Lung (tissue), 11 donors: ENCODE measurements at regions not wholly inside any gene's neighbourhood (a gene's known extent, or its start where the extent isn't known, plus 50 kb on each side); places are given as distances from the start of the nearest gene placed in this dataset.

Source experiments
- ATAC-seq: fragments of 200-7000 bp; cut with Tn5 transposase; one replicate; pipeline ENCODE4 v1.9.1; 2020; ENCODE audit warnings: moderate number of reproducible peaks; ENCODE audit not compliant: insufficient read depth, low FRiP score
- DNase-seq, 3 donors: peaks; one replicate each; pipeline ENCODE4 v3.0.0-alpha.2; 2013 to 2017
- H3K27ac ChIP-seq, 2 donors: one replicate each; pipeline ENCODE4 v1.5.1; 2013; ENCODE audit warnings: mild to moderate bottlenecking in 2 of 2, moderate library complexity in 2 of 2, control low read depth in 1 of 2, inconsistent platforms in 1 of 2, low read depth in 1 of 2, low read length in 1 of 2
- H3K27me3 ChIP-seq, 3 donors: one replicate each; pipeline ENCODE4 v1.5.1; 2013; ENCODE audit warnings: low read length in 2 of 3; ENCODE audit not compliant: control insufficient read depth in 3 of 3, insufficient read depth in 3 of 3
- H3K36me3 ChIP-seq, 4 donors: one replicate each; pipeline ENCODE4 v1.5.1; 2013; ENCODE audit warnings: low read length in 4 of 4, mild to moderate bottlenecking in 1 of 4, moderate library complexity in 1 of 4; ENCODE audit not compliant: control insufficient read depth in 4 of 4, insufficient read depth in 4 of 4
- H3K4me1 ChIP-seq, 5 donors: one replicate each; pipeline ENCODE4 v1.5.1; 2013; ENCODE audit warnings: low read length in 5 of 5, mild to moderate bottlenecking in 2 of 5, moderate library complexity in 1 of 5; ENCODE audit not compliant: control insufficient read depth in 5 of 5, insufficient read depth in 5 of 5
- H3K4me3 ChIP-seq: one replicate; pipeline ENCODE4 v1.5.1; 2013; ENCODE audit warnings: mild to moderate bottlenecking, control low read depth, moderate library complexity
- H3K9ac ChIP-seq, 2 donors: one replicate each; pipeline ENCODE4 v1.5.1; 2013; ENCODE audit warnings: low read length in 2 of 2, control low read depth in 1 of 2; ENCODE audit not compliant: insufficient read depth in 1 of 2
- H3K9me3 ChIP-seq, 4 donors: one replicate each; pipeline ENCODE4 v1.5.1; 2013; ENCODE audit warnings: low read length in 3 of 4, mild to moderate bottlenecking in 1 of 4, moderate library complexity in 1 of 4; ENCODE audit not compliant: control insufficient read depth in 4 of 4, insufficient read depth in 3 of 4
- WGBS, 2 donors: extraction: QIAGEN DNeasy Blood & Tissue Kit; methylation state at CpG; one replicate each; pipeline ENCODE4 v1.1.7; 2013; 5-methylcytosine and 5-hydroxymethylcytosine counted together
- TF ChIP-seq, protein P1 (sequence below): IDR thresholded peaks from 2 replicates; pipeline ENCODE4 v1.5.1; 2012; ENCODE audit warnings: mild to moderate bottlenecking; ENCODE audit errors: control extremely low read depth, extremely low read depth
- donor health status: control.
- donor health status: control.
- donor health status: Bipolar disorder and iron deficiency.
- donor health status: healthy.
- donor health status: DM: yes; HTN: yes; CAD: no.

DNA sequence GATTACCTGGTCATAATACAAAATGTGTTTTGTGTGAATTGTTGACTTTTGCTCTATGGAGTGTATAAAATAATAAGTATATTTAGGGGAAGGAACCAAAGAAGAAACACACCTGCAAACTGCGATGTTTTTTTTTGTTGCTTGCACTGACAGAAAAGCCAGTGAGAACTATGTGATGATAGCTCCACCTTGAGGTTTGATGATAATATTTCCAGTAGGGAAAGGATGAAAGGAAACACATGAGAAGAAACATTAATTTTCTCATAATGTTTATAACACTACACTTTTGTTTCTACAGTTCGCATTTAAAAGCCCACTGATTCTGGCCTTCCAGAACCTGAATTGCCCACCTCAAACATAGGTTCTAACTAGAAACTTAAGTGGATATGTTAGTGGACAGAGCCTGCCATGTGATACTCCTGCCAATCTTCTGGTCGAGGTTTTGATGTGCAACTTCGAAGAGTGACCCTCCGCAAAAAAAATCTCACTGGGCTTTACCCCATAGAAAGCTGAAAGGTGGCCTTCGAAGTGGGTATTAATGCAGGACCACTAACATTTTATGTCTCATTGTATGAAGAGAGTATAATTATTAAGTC lies 476.4 kb upstream of the SPHKAP start:
- no peaks in the 10 kb centered on the region for H3K36me3 ChIP-seq
- no peak for ATAC-seq
- no peaks in the 10 kb centered on the region for H3K9me3 ChIP-seq
- 50 to 70% methylated on average over 6 of the region's 6 CpGs for WGBS, 2 donors
- DNase-seq, result peak in 2 of 3 donors; percentile 61 to 76
- TF ChIP-seq, protein P1, sequence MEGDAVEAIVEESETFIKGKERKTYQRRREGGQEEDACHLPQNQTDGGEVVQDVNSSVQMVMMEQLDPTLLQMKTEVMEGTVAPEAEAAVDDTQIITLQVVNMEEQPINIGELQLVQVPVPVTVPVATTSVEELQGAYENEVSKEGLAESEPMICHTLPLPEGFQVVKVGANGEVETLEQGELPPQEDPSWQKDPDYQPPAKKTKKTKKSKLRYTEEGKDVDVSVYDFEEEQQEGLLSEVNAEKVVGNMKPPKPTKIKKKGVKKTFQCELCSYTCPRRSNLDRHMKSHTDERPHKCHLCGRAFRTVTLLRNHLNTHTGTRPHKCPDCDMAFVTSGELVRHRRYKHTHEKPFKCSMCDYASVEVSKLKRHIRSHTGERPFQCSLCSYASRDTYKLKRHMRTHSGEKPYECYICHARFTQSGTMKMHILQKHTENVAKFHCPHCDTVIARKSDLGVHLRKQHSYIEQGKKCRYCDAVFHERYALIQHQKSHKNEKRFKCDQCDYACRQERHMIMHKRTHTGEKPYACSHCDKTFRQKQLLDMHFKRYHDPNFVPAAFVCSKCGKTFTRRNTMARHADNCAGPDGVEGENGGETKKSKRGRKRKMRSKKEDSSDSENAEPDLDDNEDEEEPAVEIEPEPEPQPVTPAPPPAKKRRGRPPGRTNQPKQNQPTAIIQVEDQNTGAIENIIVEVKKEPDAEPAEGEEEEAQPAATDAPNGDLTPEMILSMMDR, result peak; percentile 1
- no peaks in the 10 kb centered on the region for H3K4me1 ChIP-seq
- no peak overlapping the region for H3K9ac ChIP-seq
- no peak overlapping the region for H3K27ac ChIP-seq
- H3K4me3 ChIP-seq, result no peak overlapping the region
- H3K27me3 ChIP-seq, result no peaks in the 10 kb centered on the region

DNA sequence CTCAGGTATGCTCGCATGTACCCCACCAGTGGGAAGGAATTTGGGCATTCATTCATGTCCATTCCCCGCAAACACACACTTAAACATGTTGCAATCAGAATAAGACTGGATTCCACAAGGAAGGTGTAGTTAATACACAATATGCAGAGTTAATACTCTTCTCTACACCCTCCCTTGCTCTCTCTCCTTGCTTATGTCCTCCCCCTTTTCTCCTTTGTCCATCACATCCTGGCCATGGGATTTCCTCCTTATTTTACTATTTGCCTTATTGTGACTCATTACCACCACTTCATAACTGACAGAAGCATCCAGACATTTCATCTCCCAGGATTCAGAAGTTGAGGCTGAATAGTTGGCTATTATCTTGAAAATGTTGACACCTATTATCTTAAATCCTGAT lies 473.8 kb upstream of the SPHKAP start:
- H3K4me3 ChIP-seq, result no peak overlapping the region

DNA sequence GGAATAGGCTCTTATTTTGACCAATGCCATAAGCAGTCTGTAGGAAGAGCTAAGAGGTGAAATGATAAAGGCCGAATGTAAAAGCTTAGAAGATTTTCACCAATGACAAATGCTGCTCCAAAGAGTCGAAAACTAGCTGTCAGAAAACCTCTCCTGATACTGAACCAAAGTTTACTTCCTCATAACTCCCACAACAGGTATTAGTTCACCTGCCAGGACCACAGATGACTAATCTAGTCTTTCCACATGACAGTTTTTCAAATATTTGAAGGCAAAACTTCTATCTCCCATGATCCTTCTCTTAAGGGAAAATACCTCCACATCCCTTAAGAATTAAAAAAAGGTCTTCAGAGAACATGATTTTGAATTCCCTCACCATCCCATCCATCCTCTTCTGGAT lies 473.2 kb upstream of the SPHKAP start:
- DNase-seq (no peak), ATAC-seq (no peak)
- H3K9ac ChIP-seq, result no peak overlapping the region
- H3K27me3 ChIP-seq, result no peaks in the 10 kb centered on the region
- no peaks in the 10 kb centered on the region for H3K36me3 ChIP-seq
- no peak overlapping the region for H3K4me3 ChIP-seq
- 77 to 82% methylated on average over 2 of the region's 2 CpGs for WGBS, 2 donors
- H3K27ac ChIP-seq, result no peak overlapping the region
- peaks cover 0 to 2% (median 0%) of the 10 kb centered on the region in 5 donors for H3K4me1 ChIP-seq
- H3K9me3 ChIP-seq, result no peaks in the 10 kb centered on the region
- TF ChIP-seq, protein P1, result no peak

More for the DNA sequence above, 473.8 kb upstream of the SPHKAP start:
- Histone ChIP-seq H3K27ac (no peak overlapping the region), H3K9ac (no peak overlapping the region), H3K36me3 (no peaks in the 10 kb centered on the region), H3K27me3 (no peaks in the 10 kb centered on the region), H3K9me3 (no peaks in the 10 kb centered on the region), H3K4me1 (no peaks in the 10 kb centered on the region)
- 77 to 90% methylated on average over 2 of the region's 2 CpGs for WGBS, 2 donors
- DNase-seq (no peak), ATAC-seq (no peak)
- TF ChIP-seq, protein P1, result no peak

DNA sequence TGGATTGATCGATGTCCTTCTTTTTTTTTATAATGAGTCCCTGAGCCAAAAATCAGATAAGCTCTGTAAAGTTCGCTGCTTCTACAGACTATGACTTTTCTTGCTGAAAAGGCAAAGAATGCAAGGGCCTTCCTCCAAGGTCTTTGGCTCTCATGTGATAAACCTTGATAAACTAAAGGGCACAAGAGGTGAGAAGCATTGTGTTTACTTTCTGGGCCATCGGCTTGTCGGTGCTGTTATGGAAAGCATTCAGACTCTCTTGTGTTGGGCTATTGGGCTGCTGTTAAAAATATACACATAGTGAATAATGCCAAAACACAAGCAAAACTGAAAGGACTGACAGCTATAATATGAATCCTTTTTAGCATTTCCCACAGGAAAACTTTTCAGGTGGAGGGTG lies 472.4 kb upstream of the SPHKAP start:
- no peak for DNase-seq
- 63 to 74% methylated on average over 4 of the region's 4 CpGs for whole genome bisulfite sequencing, 2 donors
- H3K4me1 ChIP-seq, result peaks cover 0 to 2% (median 0%) of the 10 kb centered on the region in 5 donors
- H3K4me3 ChIP-seq, result no peak overlapping the region
- H3K27ac ChIP-seq, result peak overlapping the region in 1 of 2 donors; percentile 41
- no peaks in the 10 kb centered on the region for H3K36me3 ChIP-seq
- H3K9ac ChIP-seq, result no peak overlapping the region
- TF ChIP-seq, protein P1, result no peak
- ATAC-seq, result no peak
- no peaks in the 10 kb centered on the region for H3K9me3 ChIP-seq
- no peaks in the 10 kb centered on the region for H3K27me3 ChIP-seq
